K562 (cell line): ENCODE measurements at regions not wholly inside any gene's neighbourhood (a gene's known extent, or its start where the extent isn't known, plus 50 kb on each side); places are given as distances from the start of the nearest gene placed in this dataset.

Source experiments
- DDX20 ChIP-seq: fragments of 450-650 bp; IDR thresholded peaks from 2 replicates; pipeline ENCODE4 v1.6.1; 2016; ENCODE audit warnings: missing genetic modification characterization, low read depth, mild to moderate bottlenecking, missing compliant biosample characterization, moderate library complexity
- ELK3 ChIP-seq: fragments of 450-650 bp; formaldehyde crosslinking; IDR thresholded peaks from 2 replicates; pipeline ENCODE4 v1.4.0; 2020; ENCODE audit warnings: mild to moderate bottlenecking
- ETS1 ChIP-seq: conservative IDR thresholded peaks from 2 replicates; pipeline ENCODE4 v1.6.1; 2011; ENCODE audit warnings: low read depth, mild to moderate bottlenecking, low read length; ENCODE audit not compliant: control insufficient read depth
- EWSR1 ChIP-seq: fragments of 450-650 bp; IDR thresholded peaks from 2 replicates; pipeline ENCODE4 v1.6.1; 2018; ENCODE audit warnings: borderline replicate concordance, mild to moderate bottlenecking, low read depth, moderate library complexity; ENCODE audit not compliant: partially characterized antibody
- FOXA1 ChIP-seq: fragments of 450-650 bp; IDR thresholded peaks from 2 replicates; pipeline ENCODE4 v1.6.1; 2016; ENCODE audit warnings: mild to moderate bottlenecking, borderline replicate concordance
- GABPB2 ChIP-seq: fragments of 250-450 bp; sonication (Bioruptor Pico); conservative IDR thresholded peaks from 2 replicates; pipeline ENCODE4 v1.5.1; 2021; ENCODE audit warnings: mild to moderate bottlenecking
- GTF2F1 ChIP-seq: IDR thresholded peaks from 2 replicates; pipeline ENCODE4 v1.6.1; 2011; ENCODE audit warnings: low read depth, low read length, improper control_type of control experiment
- KDM4B ChIP-seq, 2 experiments: fragments of 450-650 bp in 1 of 2; sonication (generic) in 1 of 2; IDR thresholded peaks; 2 replicates each; pipeline ENCODE4 v1.6.1; 2016 to 2017; ENCODE audit warnings: borderline replicate concordance in 2 of 2, antibody characterized with exemption in 1 of 2, low read depth in 1 of 2, mild to moderate bottlenecking in 1 of 2
- KHSRP ChIP-seq: fragments of 450-650 bp; IDR thresholded peaks from 2 replicates; pipeline ENCODE4 v1.6.1; 2017
- MCM3 ChIP-seq: fragments of 450-650 bp; IDR thresholded peaks from 2 replicates; pipeline ENCODE4 v1.6.1; 2016
- MYBL2 ChIP-seq, 2 experiments: fragments of 450-650 bp in 1 of 2; sonication (generic) in 1 of 2; formaldehyde crosslinking in 1 of 2; IDR thresholded peaks; 2 replicates each; pipeline versions ENCODE4 v1.6.1 to v1.8.1; 2017 to 2022; ENCODE audit warnings: borderline replicate concordance in 1 of 2, inconsistent platforms in 1 of 2, low read depth in 1 of 2, mild to moderate bottlenecking in 1 of 2, missing genetic modification reagents in 1 of 2, moderate library complexity in 1 of 2
- NR4A1 ChIP-seq, 2 experiments: fragments of 250-450 bp in 1 of 2; fragments of 450-650 bp in 1 of 2; sonication (Bioruptor Pico) in 1 of 2; IDR thresholded peaks; 2 replicates each; pipeline versions ENCODE4 v1.4.0 to v1.6.1; 2016 to 2020; ENCODE audit warnings: mild to moderate bottlenecking in 2 of 2, missing compliant biosample characterization in 1 of 2, missing genetic modification characterization in 1 of 2, moderate library complexity in 1 of 2
- POU5F1 ChIP-seq: fragments of 150-350 bp; IDR thresholded peaks from 2 replicates; pipeline ENCODE4 v1.6.1; 2014; ENCODE audit warnings: borderline replicate concordance, low read length, low read depth, mild to moderate bottlenecking; ENCODE audit not compliant: partially characterized antibody
- SREBF2 ChIP-seq: sonication (generic); formaldehyde crosslinking; IDR thresholded peaks from 2 replicates; pipeline ENCODE4 v1.4.0; 2020; ENCODE audit warnings: mild to moderate bottlenecking, missing genetic modification reagents
- TCF15 ChIP-seq: fragments of 250-450 bp; sonication (Bioruptor Pico); IDR thresholded peaks from 2 replicates; pipeline ENCODE4 v1.8.0; 2022; ENCODE audit warnings: moderate library complexity, mild to moderate bottlenecking, inconsistent platforms
- TFAP4 ChIP-seq: sonication (generic); formaldehyde crosslinking; IDR thresholded peaks from 2 replicates; pipeline ENCODE4 v1.8.0; 2022; ENCODE audit warnings: missing genetic modification reagents, mild to moderate bottlenecking, moderate library complexity, borderline replicate concordance
- U2AF1 ChIP-seq: fragments of 200-400 bp; formaldehyde crosslinking; optimal IDR thresholded peaks from 2 replicates; pipeline ENCODE3; 2017; ENCODE audit warnings: mild to moderate bottlenecking, low read depth, low read length, moderate library complexity
- ZNF384 ChIP-seq: IDR thresholded peaks from 2 replicates; pipeline ENCODE4 v1.6.1; 2012; ENCODE audit warnings: low read depth, low read length, improper control_type of control experiment
- TF ChIP-seq, protein P1 (sequence below): sonication (generic); formaldehyde crosslinking; IDR thresholded peaks from 2 replicates; pipeline ENCODE4 v1.8.0; 2022; ENCODE audit warnings: missing genetic modification reagents, mild to moderate bottlenecking, borderline replicate concordance

DNA sequence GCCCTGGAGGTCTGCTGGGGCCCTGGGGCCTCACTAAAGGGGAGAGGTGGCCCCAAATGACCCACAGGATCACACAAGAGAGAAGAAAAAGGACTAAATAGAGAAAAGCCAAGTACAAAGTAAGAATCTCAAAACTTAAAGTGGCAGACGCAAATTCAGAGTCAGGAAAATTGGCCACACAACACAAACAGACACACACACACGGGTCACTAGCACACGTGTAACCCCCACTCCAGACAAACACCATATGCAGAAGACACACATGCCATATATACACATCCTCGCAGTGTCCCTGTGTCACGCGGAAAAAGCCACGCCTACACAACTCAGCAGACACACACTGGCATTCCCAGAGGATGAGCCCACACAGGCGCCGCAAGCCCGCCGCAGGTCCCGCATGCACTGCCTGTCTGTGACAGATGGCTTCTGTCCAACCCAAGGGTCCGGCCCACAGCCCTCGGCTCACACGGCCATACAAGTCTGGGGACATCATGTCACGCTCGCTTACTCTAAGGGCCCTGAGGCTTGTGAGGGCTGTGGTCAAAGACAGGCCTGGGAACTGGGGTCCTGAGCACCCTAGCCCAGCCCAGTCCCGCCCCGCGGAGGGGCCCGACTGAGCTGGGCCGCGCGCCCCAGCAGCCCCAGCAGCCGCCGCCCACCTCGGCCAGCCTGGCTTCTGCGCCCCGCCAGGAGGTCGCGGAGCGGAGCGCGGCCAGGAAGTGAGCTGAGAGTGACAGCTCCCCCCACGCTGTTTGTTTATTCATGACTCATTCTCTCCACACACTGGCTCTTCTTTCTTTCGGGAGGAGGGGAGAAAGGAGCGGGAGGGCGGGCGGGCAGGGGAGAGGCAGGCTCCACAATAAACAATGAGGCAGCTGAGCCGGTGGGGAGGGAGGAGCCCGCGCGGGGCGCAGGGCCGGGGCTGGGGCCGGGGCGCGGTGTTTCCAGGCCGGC lies 95.5 kb upstream of the ZMIZ1 start (continued):
- TF ChIP-seq ELK3 (no peak), NR4A1 (CRISPR knock-in tag; IDR thresholded peaks at IDR 0.05) (0 out of 2 replicates have a peak, but pooled peaks have one; percentile 82), NR4A1 (tag; IDR thresholded peaks at IDR 0.05) (peak; percentile 77), ZNF384 (no peak), POU5F1 (no peak), U2AF1 (no peak), ETS1 (peak; percentile 15), TCF15 (CRISPR knock-in tag) (peak; percentile 76; the same call in 1 of the 2 replicates), KDM4B (IDR thresholded peaks at IDR 0.05; ENCODE audit: borderline replicate concordance in 2 of 2, low read depth in 1 of 2) (no peak), GTF2F1 (peak; percentile 58; the same call in 1 of the 2 replicates), FOXA1 (no peak), MYBL2 (IDR thresholded peaks at IDR 0.05; ENCODE audit: low read depth) (no peak), MYBL2 (CRISPR knock-in tag; IDR thresholded peaks at IDR 0.05; ENCODE audit: borderline replicate concordance) (no peak), MCM3 (no peak), GABPB2 (no peak), DDX20 (tag) (no peak), TFAP4 (CRISPR knock-in tag) (peak; percentile 3; the same call in 1 of the 2 replicates), SREBF2 (no peak), KHSRP (no peak), EWSR1 (no peak)
- TF ChIP-seq, protein P1, sequence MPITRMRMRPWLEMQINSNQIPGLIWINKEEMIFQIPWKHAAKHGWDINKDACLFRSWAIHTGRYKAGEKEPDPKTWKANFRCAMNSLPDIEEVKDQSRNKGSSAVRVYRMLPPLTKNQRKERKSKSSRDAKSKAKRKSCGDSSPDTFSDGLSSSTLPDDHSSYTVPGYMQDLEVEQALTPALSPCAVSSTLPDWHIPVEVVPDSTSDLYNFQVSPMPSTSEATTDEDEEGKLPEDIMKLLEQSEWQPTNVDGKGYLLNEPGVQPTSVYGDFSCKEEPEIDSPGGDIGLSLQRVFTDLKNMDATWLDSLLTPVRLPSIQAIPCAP (CRISPR knock-in tag): peak; percentile 65; the same call in 1 of the 2 replicates
